Pancreas (tissue), 10 donors: ENCODE measurements at regions not wholly inside any gene's neighbourhood (a gene's known extent, or its start where the extent isn't known, plus 50 kb on each side); places are given as distances from the start of the nearest gene placed in this dataset.

ENCODE experiments used
- ATAC-seq, 4 donors: fragments of 200-7000 bp; cut with Tn5 transposase; one replicate each; pipeline versions ENCODE4 v1.8.0 to v1.9.1; 2020; ENCODE audit warnings: mild to moderate bottlenecking in 4 of 4, moderate library complexity in 4 of 4
- DNase-seq, 6 donors: peaks; one replicate each; pipeline ENCODE4 v3.0.0-alpha.2; 2020
- FAIRE-seq: peaks from 2 replicates; lab custom pipeline; 2012; peaks lifted over from hg19 to GRCh38; lab: Jason Lieb, UNC
- H3K27ac ChIP-seq, 4 donors: fragments of 200-600 bp; sonication (generic); 1 replicate in 3 of 4; 2 replicates in 1 of 4; pipeline versions ENCODE4 v1.5.0 to v1.8.0; 2020
- H3K27me3 ChIP-seq, 4 donors: fragments of 200-600 bp; one replicate each; pipeline ENCODE4 v1.8.0; 2021
- H3K36me3 ChIP-seq, 3 donors: fragments of 200-600 bp; sonication (generic) in 1 of 3; one replicate each; pipeline versions ENCODE4 v1.5.0 to v1.8.0; 2020 to 2021
- H3K4me1 ChIP-seq, 3 donors: fragments of 200-600 bp; one replicate each; pipeline ENCODE4 v1.8.0; 2021
- H3K4me3 ChIP-seq, 4 donors: fragments of 200-600 bp; sonication (generic) in 2 of 4; one replicate each; pipeline versions ENCODE4 v1.5.0 to v1.8.0; 2020 to 2021
- H3K9me3 ChIP-seq, 4 donors: fragments of 200-600 bp; one replicate each; pipeline ENCODE4 v1.8.0; 2021
- WGBS, 2 donors: extraction: QIAGEN DNeasy Blood & Tissue Kit; methylation state at CpG; one replicate each; pipeline ENCODE4 v1.1.7; 2013; 5-methylcytosine and 5-hydroxymethylcytosine counted together
- intact Hi-C, 3 donors: fragments of 100-400 bp; cut with DNase I; formaldehyde crosslinking; loops; one replicate each; pipeline versions ENCODE4 v1.11.1 to v1.14.2; 2022
- TF ChIP-seq, protein P1 (sequence below), 4 donors: fragments of 200-600 bp; sonication (generic) in 3 of 4; IDR thresholded peaks; one replicate each; pipeline versions ENCODE4 v1.5.0 to v1.8.0; 2021; ENCODE audit warnings: antibody characterized with exemption in 4 of 4
- donor health status: healthy with polysubstance abuse.
- donor health status: DM: no; HTN: no; CAD: no; lungs with moderate emphysema.
- donor health status: DM: no; HTN: no; CAD: no.
- donor health status: control.
- donor health status: control.
- donor health status: Bipolar disorder and iron deficiency.
- donor health status: DM: yes; HTN: yes; CAD: no.
- donor health status: DM: no; HTN: no; CAD: no.
- donor health status: DM: no; HTN: no; CAD: no.
- donor health status: DM: yes; HTN: yes; CAD: no.

DNA sequence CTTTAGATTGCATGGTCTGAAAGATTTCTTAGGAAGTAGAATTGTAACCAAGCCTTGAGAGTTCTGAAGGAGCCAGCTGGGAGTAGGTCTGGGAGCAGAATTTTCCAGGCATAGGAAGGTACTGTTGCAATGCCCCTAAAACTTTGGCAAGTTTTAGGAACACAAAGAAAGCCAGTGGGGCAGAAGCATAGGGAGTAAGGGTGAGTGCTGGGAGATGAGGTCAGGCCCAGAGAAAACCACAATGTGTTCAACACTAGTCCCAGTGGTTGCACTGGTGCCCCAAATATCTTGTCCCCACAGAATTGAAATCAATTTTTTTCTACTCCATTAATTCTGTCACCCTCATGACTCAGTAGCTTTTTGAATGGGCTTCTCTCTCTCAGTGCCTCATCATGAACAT, 120.7 kb upstream of the GALNT15 start:
- Histone ChIP-seq H3K9me3 (no peaks in the 10 kb centered on the region), H3K4me3 (no peak overlapping the region), H3K27me3 (no peaks in the 10 kb centered on the region), H3K27ac (no peak overlapping the region), H3K36me3 (no peaks in the 10 kb centered on the region), H3K4me1 (no peaks in the 10 kb centered on the region)
- no peak for DNase-seq
- no peak for FAIRE-seq
- ATAC-seq: peak in 1 of 4 donors; percentile 15
- TF ChIP-seq, protein P1, sequence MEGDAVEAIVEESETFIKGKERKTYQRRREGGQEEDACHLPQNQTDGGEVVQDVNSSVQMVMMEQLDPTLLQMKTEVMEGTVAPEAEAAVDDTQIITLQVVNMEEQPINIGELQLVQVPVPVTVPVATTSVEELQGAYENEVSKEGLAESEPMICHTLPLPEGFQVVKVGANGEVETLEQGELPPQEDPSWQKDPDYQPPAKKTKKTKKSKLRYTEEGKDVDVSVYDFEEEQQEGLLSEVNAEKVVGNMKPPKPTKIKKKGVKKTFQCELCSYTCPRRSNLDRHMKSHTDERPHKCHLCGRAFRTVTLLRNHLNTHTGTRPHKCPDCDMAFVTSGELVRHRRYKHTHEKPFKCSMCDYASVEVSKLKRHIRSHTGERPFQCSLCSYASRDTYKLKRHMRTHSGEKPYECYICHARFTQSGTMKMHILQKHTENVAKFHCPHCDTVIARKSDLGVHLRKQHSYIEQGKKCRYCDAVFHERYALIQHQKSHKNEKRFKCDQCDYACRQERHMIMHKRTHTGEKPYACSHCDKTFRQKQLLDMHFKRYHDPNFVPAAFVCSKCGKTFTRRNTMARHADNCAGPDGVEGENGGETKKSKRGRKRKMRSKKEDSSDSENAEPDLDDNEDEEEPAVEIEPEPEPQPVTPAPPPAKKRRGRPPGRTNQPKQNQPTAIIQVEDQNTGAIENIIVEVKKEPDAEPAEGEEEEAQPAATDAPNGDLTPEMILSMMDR (IDR thresholded peaks at IDR 0.05): no peak
- intact Hi-C loops: loop anchor here in 2 of 3 donors (5.0 to 10.0 kb wide), 3 partner anchors 121 to 191 kb away; partner anchors contain the start of gene GALNT15 (in 1 of the 2)

DNA sequence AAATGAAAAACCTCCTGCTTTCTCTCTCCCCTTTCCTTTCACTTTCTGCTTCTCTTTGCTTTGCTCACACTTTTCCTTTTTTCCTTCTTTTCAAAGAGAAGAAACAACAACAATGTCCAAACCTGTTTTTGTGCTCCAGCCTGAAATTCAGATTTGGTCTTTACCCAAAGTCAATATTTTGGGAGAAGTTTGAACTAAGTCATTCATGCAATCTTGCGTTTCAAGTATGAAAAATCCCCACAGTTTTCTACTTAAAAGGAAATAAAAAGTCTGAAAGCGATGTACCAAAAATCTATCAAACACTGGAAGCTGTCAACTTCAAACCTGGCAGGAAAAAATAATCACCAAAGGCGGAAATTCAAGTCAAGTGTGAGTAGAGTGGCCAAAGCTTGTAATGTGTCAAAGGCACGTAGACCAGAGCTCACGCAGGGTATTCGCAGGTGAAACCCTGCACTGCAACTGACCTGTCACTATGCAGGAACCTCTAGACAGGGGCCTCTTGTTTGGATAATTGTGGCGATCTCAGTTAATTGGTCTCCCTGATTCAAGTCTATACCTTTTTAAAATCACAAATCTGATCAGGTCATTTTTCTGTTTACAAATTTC, 118.8 kb upstream of the GALNT15 start:
- Histone ChIP-seq H3K27ac (peak overlapping the region in 1 of 4 donors; percentile 38), H3K4me1 (no peaks in the 10 kb centered on the region), H3K36me3 (no peaks in the 10 kb centered on the region), H3K9me3 (no peaks in the 10 kb centered on the region), H3K4me3 (no peak overlapping the region), H3K27me3 (no peaks in the 10 kb centered on the region)
- FAIRE-seq (no peak), DNase-seq (no peak), ATAC-seq (peak in 3 of 4 donors; percentile 49 to 51 (median 51))
- TF ChIP-seq, protein P1 (IDR thresholded peaks at IDR 0.05): no peak
- WGBS, 2 donors: 55 to 57% methylated on average over 7 of the region's 7 CpGs
- intact Hi-C loops: loop anchor here in 2 of 3 donors (10.0 kb wide), 2 partner anchors 119 to 189 kb away; partner anchors contain the start of gene GALNT15 (in 1 of the 2)

DNA sequence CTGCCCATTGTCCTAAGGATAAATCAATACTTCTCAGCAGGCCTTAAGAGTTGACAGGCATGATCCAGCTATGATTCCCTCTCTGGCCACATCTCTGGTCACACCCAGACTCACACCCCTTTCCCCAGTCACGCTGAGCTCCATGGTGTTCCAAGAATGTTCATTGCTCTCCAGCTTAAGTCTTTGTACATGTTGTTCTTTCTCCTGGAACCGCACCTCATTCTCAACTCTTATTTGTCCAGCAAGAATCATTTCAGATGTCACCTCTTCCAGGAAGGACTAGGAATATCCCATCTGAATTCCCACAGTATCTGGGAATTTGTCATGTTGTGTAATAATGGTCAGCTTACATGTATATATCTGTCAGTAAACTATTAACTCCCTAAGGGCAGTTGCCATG, 118.3 kb upstream of the GALNT15 start:
- ATAC-seq: peak in 1 of 4 donors; percentile 38
- Histone ChIP-seq H3K27ac (peak overlapping the region in 1 of 4 donors; percentile 38), H3K4me1 (no peaks in the 10 kb centered on the region), H3K36me3 (no peaks in the 10 kb centered on the region), H3K4me3 (no peak overlapping the region), H3K27me3 (no peaks in the 10 kb centered on the region), H3K9me3 (no peaks in the 10 kb centered on the region)
- FAIRE-seq: no peak
- WGBS, 2 donors: 75 to 84% methylated on average over 2 of the region's 2 CpGs
- no peak for DNase-seq
- TF ChIP-seq, protein P1 (IDR thresholded peaks at IDR 0.05): no peak
- intact Hi-C loops: loop anchor here in 2 of 3 donors (10.0 kb wide), 2 partner anchors 119 to 189 kb away; partner anchors contain the start of gene GALNT15 (in 1 of the 2)

DNA sequence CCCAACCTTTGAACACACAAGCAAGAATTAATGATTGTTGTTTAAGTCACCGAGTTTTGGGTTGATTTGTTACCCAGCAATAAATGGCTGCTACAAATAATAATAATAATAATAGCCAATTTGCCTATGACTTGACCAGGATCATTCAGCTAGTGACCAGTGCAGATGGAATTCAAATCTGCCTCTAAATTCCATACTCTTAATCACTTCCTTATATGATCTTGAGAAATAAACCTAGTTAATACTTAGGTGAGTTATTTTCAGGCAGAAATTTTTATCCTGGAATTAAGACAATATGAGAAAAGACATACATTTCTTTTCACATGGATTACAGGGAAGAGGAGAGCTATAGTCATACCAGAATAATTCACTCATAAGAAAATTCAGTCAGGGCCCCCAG, 116.0 kb upstream of the GALNT15 start:
- WGBS, 2 donors: 79 to 87% methylated on average over 1 of the region's 1 CpG
- intact Hi-C loops: loop anchor here in 2 of 3 donors (10.0 kb wide), 2 partner anchors 116 to 186 kb away; partner anchors contain the start of gene GALNT15 (in 1 of the 2)
- H3K9me3 ChIP-seq: no peaks in the 10 kb centered on the region

More for the DNA sequence above, 116.0 kb upstream of the GALNT15 start:
- Histone ChIP-seq H3K27me3 (no peaks in the 10 kb centered on the region), H3K4me3 (no peak overlapping the region), H3K4me1 (no peaks in the 10 kb centered on the region), H3K36me3 (no peaks in the 10 kb centered on the region), H3K27ac (no peak overlapping the region)
- DNase-seq (no peak), FAIRE-seq (no peak), ATAC-seq (no peak)
- TF ChIP-seq, protein P1 (IDR thresholded peaks at IDR 0.05): no peak
